Stimulated activated CD8-positive, alpha-beta memory T cell treated with anti-CD3 and anti-CD28 coated beads, Interleukin-4, amount 100 ng/mL, for 24 hours (primary cell): ENCODE measurements at regions not wholly inside any gene's neighbourhood (a gene's known extent, or its start where the extent isn't known, plus 50 kb on each side); places are given as distances from the start of the nearest gene placed in this dataset.

Source experiments
- DNase-seq: peaks from one replicate; pipeline ENCODE4 v3.0.0-alpha.2; 2020; ENCODE audit warnings: low read depth

DNA sequence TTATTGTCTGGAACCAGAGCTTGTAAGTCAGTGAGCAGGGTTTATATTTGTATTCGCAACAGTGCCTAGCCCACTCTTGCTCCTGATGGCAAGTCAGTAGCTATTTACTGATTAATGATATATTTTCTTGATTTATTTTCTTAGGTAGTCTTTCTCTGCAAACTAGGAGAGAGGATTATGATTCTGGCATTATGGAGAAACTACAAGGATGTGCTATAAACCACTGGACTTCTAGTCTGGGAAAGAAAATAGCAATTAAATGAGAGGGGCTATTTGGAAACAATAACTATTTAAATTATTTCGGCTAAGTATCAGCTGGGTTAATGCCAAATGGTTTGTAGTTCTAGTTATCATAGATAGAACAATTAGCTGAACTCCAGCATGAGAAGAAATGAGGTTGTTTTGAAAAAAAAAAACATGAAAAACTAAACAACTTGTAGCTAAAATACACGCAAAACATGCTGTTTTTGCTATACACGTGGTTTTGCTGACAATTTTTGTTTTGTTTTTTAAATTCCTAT, 304.9 kb upstream of the TCF21 start:
- DNase-seq: no peak

DNA sequence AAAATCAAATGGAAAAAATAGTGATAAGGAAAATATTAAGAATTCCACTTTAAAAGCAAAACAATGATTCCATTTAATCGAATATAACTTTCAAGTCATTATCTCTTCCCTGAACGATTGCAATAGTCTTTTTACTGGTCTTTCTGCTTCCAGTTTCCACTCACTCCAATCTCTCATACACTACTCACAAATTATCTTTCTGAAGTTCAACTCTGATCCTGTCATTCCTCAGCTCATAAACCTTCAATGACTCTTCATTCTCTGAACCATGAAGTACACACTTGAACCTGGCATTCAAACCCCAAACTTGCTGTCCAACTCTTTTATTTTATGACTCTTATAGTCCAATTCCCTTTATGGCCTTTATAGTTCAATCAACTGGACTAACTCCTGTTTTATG, 304.1 kb upstream of the TCF21 start:
- DNase-seq: no peak

DNA sequence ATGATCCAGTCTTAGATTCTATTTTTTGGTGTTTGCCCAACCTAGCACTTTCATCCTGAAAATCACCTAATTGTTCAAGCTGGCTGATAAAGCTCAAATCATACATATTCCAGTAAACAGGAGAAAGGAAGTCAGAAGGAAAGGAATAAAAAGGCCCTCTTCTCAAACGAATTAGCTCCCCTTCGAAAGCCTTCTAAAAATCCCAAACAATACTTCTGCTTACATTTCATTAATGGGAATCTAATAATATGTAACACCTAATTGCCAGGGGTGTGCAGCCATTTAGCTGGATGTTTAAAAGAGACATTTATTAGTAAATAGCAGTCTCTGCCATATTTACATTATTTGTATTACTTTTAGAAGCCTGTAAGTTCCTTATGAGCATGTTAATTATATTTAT, 302.9 kb upstream of the TCF21 start:
- DNase-seq: no peak

DNA sequence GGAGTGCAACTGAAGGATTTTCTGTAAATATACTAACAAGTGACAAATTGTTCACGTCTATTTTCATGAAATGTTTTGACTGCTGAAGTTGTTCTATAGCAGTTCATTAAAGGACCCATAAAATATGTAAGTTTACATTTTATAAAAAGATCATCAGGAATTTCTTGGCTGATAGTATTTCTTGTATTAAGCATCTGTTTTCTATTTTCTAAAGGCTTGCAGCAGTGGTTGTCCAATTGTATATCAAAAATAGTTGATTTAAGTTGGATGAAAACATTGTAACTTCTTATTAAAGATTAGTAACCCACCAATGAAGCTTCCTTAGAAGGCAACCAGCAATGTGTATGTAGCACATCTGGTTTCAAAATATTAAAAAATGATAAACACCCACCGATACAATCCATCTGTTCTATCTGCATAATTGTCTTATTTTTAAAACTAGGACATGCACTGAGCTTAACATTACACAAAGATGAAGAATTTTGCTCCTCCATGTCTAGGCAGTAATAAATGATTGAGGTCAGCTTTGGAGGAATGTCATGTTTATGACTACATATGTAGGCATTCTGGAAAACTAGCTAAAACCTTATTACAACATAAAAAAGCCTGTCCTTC, 301.3 kb upstream of the TCF21 start:
- no peak for DNase-seq

DNA sequence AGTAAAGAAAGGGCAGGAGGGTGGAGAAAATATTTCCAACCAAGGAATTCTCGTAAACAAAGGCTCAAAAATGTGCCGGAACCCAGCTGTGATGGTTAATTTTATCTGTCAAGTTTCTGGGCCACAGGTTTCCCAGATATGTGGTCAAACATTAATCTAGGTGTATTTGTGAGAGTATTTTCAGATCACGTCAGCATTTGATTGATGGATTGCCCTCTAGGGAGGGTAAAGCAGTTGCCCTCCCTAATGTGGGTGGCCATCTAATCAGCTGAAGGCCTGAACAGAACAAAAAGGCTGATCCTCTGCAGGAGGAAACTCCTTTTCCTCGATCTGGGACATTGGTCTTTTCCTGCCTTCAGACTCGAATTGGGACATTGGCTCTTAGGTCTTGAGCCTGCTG, 298.7 kb upstream of the TCF21 start:
- no peak for DNase-seq

DNA sequence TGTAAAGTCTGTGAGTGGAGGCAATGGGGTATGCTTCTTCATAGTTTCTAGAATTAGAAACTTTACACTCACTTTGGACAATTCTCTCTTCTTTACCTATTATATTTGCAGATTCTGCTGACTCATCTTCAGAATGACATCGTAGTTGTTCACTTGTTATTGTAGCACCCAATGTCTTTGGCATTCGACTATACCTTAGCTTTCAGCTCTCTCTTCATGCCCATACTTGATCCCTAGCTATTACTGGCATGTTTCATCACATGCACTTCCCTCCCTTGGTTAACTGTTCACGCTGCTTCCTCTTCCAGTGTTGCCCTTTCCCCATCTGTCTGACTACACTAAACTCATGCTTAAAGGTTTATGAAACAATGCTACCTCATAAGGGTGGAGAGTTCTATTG, 298.1 kb upstream of the TCF21 start:
- no peak for DNase-seq

DNA sequence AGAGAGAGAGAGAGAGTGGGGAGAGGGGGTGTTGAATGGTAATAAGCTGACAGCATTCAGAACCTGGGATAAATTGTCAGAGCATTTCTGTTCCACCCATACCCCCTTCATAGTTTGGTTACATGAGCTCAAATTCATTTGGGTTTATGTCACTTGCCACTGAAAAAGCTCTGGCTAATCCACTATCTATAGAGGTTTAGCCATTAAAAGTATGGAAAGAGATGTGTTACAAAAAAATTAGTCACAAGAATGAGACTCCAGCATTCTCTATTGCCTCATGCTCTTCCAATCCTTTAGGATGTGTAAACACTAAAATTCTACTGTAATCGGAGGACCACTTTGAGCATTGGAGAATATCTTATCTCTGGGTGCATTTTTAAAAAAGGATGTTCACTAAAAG, 297.6 kb upstream of the TCF21 start:
- DNase-seq: no peak

DNA sequence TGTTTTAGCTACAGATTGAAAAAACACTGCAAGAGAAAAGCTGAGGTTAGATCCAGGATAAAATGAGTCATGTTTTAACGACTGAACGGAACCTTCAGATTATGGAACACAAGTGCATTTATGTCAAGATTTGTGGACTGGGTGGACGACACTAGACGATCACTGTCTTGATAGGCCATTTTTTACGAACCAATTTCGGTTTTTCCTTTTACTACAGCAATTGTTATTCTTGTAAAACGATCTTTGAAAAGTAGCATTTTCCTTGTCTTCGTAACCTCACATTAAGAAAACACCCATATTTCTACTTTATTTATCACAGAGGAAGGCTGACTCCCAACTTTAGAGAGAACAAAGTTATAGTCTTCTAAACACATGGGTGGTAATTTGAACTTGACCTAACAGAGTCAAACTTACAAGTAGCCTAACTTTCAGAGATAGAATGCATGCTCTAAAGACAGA, 294.2 kb upstream of the TCF21 start:
- no peak for DNase-seq

DNA sequence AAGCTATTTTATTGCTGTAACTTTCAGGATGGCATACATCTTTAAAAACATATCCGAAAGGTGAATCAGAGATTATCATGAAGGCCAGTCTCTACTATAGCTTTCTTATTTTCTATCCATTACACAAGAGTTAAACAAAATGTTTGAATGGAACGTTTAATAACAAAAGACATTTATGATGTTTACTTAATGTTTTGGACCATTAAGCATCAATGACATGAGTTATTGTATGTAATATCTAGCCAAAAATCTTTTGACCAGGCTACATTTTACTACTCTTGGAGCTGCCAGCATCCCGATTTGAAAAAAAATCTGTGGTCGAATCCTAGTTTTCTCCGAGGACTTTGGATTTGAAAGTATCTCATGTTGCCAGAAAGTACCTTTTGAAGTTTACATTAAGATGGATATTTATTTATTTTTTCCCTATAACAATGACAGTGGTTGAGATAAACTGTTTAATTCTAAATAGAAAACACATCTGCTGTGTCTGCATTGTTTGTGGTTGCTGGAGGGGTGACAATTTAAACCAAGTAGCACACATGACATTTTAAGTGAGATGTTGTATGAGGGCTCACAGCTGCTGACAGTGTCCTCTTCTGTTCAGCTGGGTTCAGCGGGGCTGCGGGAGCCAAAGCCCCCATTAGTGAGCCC, 293.7 kb upstream of the TCF21 start:
- DNase-seq: no peak

DNA sequence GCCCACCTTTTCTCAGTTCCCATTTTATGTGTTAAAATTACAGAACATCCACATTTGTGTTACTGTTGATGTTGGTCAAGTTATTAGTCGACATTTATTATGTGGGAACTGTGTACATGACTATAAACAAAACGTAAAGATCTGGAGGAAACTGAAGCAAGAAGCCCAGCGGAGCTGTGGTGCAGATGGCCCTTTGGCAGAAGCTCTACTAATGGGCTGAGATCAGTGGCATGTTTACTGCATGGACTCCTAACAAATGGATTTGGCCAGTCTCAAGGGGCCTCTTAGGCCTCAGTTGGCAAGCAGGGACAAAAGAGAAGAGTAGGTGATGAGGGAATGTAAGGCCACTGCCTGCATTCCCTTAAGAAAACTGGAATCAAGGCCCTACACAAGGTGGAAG, 282.1 kb upstream of the TCF21 start:
- no peak for DNase-seq

DNA sequence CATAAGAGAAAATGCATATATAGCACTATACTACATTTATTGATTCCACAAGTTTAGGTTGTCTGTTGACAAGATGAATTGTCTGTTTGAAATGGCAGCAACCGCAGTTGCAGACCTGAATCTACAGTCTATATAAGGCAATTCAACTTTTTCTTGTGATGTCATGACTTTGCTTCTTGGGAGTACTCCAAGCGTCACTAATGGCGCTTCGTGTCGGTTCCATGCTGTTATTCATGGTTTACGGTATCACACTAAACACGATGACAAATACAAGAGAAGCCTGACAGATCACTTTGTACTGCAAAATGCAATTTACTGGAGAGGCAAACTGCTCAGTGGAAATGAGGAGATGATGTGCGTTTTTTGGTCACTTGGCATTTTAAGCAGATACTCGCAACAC, 280.3 kb upstream of the TCF21 start:
- DNase-seq: no peak

DNA sequence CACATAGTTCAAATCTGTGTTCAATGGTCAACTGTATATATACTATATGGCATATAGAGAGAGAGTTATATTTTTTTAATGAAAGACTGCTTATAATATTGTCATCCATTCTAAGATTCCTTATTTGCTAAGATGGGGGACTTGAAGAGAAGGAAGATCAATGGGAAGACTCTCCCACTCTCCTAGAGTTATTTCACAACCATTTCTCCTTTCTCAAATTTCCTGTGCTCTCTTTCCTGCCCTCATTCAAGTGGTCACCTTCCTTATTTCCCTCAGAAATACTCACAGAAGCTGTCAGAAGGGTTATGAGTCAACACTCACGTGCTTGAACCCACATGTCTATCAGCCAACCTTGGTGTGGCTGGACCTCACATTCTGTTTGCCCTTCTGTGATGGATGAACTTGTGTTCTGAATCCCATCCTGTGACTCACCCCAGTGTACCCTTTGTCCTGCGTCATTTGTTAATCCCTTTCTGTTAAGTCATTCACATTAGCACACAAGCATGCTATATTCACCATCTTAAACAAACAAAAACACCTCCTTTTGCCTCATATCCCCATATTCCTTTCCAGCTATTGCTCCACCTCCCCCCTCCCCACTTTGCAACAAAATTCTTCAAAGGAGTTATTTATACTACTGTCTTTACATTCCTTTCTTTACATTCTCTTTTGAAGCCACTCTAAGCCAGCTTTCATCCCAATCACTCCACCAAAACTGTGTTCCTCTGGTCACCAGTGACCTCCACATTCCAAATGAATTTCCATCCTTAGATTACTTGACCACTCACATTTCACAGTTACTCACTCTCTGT, 279.3 kb upstream of the TCF21 start:
- no peak for DNase-seq

DNA sequence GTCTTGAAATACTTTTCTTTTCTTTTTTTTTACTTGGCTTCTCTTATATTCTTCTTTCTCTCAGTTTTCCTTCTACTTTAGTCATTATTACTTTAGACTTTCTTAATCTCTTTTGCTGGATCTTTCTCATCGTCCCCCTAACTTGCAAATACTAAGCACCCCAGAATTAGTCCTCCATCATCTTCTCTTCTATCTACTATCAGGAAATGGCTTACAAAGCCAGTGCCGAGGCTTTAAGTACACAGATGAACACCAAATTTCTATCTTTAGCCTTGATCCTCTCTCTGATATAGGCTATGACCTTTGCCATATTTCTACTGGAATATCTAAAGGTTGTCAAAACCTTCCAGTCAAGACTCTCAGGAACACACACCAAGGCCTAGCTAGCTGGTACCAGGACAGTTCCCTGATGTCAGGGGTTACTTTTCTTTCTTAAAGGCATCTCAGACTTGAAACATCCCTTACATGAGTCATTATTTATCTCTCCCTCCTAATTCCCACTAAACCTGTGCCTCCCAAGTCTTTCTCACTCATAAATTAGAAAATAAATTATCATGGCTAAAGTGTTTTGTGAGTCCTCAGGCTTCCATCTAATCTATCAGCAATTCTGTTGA, 278.6 kb upstream of the TCF21 start:
- DNase-seq: no peak

DNA sequence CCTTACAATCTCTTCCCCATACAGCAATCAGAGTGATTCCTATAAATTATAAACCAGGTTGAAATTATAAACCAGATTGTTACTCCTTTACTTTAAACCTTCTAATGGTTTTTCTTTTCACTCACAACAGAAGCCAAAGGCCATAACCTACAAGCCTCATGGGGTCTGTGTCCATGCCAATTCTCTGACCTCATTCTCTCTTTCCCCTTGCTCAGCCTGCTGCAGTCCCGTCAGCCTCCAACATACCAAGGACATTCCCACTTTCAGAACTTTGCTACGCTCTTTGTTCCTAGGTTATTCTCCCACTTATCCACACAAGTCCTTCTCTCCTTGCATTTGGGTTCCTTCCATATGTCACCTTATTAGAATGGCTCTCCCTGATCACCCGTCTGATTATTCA, 277.9 kb upstream of the TCF21 start:
- DNase-seq: no peak

DNA sequence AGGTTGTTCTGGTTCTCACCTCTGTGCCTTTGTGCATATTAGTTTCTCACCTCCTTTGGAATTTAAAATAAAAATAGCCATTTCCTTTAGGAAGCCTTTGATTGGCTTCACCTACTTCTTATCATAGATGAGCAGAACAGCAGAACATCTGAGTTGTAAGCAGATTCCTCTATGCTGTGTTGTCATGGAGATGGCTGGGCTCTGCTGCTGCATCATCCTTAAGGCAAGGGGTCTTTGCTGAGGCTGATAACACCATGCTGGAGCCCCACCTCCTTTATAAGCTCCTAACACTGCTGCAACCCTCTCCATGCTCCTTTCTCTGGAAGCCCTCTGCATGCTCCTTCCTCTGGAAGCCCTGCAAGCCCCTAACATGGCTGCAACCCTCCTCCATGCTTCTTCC, 276.5 kb upstream of the TCF21 start:
- DNase-seq: no peak

DNA sequence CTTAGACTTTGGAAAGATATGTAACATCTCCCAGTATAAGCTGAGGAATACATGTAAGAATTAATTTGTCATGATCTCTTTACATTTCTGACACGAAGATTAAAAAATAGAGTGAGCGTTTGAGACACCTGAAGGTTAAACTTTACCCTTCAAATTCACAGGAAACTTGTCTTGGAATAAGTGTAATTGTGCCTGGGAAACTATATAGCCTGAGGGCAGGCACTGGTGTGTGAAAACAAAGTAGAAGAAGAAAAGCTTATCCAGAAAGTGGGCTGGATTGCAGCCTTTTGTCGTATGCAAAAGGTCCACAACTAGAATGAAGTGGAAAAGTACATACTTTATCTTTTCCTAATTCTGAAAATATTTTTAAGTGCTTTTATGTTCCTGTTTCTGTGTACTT, 275.7 kb upstream of the TCF21 start:
- DNase-seq: no peak

DNA sequence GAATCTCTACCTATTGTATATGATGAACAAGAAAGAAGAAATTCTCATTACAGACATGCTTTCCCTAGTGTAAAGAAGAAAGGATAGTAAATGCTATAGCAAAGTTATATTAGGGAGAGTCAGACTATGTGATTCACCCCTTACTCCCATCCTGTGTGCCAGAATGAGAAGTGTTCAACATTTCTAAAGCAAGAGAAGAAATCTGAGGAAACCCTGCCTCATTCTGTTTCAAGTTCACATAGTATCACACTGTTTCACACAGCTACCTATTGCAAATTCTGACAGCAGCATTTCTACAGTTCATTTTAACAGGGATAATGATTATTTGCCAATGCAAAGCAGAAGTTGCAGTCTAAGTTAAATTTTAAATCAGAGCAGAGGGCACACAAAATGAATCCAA, 267.2 kb upstream of the TCF21 start:
- DNase-seq: no peak

DNA sequence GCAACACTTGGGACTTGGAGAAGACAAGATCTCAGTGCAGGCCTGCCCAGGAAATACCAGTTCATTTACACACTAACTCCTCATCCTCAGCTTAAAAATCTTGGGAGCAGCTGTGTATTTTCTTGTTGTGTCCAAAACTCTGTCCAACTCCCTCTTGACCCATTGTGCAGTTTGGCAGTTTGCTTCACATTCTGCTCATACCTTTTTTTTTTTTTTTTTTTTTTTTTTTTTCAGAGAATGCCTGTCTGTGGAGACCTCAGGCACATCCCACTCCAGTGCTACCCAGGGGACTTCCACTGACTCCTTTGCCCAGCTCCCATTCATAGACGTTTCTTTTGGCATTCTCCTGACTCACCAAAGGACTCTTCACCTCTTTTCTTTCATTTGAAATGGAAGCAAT, 265.8 kb upstream of the TCF21 start:
- no peak for DNase-seq

DNA sequence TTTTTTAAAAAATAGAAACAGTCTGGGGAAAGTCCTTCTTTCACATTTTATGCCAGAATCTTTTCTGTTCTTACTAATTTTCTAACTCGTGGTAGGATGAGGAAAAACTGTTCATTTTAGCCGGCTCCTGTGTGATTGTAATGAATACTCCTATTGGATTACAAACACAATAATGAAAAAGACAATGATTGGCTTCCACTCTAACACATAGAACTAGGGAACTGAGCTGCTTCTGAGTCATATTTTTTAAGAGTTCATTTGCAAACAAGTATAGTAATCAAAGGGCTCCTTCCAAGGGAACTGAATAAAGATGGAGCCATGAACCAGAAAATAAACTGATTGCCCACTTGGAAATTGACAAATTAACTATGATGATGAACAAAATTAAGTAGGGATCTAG, 265.3 kb upstream of the TCF21 start:
- DNase-seq: no peak

DNA sequence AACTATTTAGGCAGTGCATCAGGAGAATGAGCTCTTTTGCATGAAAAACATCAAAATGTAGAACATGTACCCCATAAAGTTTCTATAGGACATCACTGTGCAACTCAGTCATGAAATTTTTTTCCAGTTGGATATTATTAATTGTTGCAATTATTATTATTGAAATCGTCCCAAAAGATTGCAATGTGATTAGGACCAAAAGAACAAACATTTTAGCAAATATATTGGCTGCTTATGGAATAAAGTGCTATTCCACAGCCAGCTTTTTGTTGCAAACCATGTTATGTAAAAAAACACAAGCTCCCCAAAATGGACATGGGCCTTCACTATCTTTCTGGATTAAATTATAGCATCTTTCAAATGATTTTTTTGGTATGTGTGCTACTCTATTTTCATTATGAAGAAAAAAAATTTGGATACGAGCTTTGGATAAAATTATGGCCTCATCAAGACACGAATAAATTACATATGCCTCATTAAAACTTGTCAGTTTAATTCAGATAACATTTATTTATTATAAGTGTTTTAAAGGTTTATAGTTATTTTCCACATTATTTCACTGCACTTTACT, 262.7 kb upstream of the TCF21 start:
- DNase-seq: no peak

DNA sequence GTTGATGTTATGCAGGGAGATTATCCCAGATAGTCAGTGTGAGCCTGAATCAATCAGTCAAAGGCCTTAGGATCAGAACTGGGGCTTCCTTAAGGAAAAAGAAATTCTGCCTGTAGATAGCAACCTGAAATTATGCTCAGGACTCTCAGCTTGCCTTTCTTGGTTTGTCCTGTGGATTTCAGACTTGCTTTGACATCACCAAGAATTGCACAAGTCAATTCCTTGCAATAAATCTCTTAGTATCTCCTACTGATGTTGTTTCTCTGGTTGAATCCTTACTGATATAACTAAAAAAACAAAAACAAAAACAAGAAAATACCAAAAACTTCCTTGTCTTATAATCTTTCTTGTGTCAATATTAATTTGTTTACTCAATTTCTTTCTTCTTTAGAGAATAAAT, 258.9 kb upstream of the TCF21 start:
- DNase-seq: no peak

DNA sequence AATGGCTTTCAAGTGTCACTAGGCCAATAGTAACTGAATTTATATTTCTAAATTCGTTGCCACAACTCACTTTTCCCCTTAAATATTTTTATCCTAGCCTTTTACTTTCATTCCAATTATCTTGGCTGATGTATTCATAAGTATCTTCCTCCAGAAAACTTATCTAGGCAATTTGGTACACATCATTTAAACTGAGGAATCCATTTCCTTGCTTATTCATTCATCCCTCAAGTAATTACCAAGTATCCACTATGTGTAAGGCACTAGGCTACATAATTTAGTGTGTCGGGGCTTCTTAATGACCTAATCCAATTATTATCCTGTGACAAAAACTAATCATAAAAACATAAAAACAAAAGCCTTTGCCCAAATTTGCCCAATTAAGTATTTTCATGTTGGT, 258.3 kb upstream of the TCF21 start:
- DNase-seq: no peak
